ENCODE measurements at regions not wholly inside any gene's neighbourhood (a gene's known extent, or its start where the extent isn't known, plus 50 kb on each side); places are given as distances from the start of the nearest gene placed in this dataset.

DNA sequence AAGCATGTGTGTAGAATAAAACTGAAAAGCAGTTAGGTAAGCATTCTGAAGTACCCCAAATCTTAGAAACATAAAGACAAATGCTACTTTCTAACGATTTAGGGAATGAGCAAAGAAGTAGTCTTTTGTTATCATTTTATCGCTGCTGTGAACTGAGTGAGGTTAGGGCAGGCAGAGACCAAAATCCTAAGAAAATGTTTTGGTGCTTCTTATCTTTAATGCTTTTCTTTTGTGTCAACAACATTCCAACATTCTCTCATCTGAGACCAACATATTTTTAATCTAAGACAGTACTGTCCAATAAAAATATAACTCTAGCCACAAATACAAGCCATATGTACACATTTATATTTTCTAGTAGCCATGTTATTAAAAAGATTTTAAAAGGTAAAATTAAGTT, 789.4 kb upstream of the PIK3C3 start:
- TF ChIP-seq POLR2A (IDR thresholded peaks at IDR 0.05), result no peak
- no peak for TF ChIP-seq EP300 (IDR thresholded peaks at IDR 0.05)
- TF ChIP-seq, protein P1, sequence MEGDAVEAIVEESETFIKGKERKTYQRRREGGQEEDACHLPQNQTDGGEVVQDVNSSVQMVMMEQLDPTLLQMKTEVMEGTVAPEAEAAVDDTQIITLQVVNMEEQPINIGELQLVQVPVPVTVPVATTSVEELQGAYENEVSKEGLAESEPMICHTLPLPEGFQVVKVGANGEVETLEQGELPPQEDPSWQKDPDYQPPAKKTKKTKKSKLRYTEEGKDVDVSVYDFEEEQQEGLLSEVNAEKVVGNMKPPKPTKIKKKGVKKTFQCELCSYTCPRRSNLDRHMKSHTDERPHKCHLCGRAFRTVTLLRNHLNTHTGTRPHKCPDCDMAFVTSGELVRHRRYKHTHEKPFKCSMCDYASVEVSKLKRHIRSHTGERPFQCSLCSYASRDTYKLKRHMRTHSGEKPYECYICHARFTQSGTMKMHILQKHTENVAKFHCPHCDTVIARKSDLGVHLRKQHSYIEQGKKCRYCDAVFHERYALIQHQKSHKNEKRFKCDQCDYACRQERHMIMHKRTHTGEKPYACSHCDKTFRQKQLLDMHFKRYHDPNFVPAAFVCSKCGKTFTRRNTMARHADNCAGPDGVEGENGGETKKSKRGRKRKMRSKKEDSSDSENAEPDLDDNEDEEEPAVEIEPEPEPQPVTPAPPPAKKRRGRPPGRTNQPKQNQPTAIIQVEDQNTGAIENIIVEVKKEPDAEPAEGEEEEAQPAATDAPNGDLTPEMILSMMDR (IDR thresholded peaks at IDR 0.05), result no peak

Measured in ovary (tissue), 3 donors.